HG03558 (cell line): ENCODE measurements at regions not wholly inside any gene's neighbourhood (a gene's known extent, or its start where the extent isn't known, plus 50 kb on each side); places are given as distances from the start of the nearest gene placed in this dataset.

Source experiments
- ATAC-seq: cut with Tn5 transposase; IDR thresholded peaks from one replicate; pipeline ENCODE4 v1.9.1; 2021; ENCODE audit warnings: moderate number of reproducible peaks; ENCODE audit not compliant: unreplicated experiment; ENCODE audit errors: extremely low read depth

- ATAC-seq = no peak
These were observed 530.4 kb upstream of the IGFBP7 start for GRCh38 chr4:57640391-57641100.

GRCh38 chr4:57639561-57640382 lies 529.6 kb upstream of the IGFBP7 start:
- ATAC-seq = no peak

DNA sequence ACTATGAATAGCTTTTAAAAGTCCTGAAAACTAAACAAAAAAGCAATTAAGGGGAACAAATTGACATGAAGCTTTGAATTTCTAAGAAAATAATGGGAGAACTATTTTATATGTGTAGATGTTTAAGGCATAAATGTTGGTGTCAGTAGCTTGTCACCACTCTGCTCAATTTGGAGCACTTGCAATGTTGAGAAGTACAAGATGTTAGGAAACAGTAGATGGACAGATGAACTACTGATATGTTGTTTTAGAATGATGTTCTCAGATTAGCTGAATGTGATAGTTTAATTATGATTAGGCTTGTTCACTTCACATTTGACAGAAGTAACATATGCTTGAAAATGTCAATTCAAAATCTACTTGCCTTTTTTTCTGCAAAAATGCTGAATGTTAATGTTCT lies 525.7 kb upstream of the IGFBP7 start:
- ATAC-seq = no peak

DNA sequence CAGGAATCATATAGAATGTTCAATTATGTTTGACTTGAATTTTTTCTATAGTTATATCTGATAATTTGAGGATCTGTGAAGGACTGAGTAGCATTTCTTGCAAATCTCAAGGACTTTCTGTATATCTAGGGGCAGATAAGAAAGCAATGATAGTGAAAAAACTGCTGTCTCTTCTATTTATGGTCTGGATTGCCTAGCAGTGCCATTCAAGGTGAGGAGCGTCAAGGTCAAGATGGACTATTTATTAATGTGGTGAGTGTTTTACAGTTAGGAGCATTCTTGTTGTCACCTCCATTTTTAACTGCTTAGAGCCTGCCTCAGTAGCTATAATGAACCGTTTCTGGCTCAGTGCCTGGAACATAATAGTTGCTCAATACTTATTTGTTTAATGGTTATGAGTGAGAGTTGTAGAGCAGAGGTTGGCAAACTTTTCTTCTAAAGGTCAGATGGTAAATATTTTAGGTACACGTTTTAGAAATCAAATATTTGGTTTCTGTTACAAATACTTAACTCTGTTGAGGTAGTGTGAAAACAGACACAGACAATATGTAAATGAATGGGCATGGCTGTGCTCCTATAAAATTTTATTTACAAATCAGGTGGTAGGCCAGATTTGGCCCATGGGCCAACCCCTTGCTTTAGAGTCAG lies 523.2 kb upstream of the IGFBP7 start:
- no peak for ATAC-seq

- ATAC-seq = no peak
These were observed 522.4 kb upstream of the IGFBP7 start for GRCh38 chr4:57632564-57632963.

GRCh38 chr4:57631147-57631546 lies 521.0 kb upstream of the IGFBP7 start:
- no peak for ATAC-seq

DNA sequence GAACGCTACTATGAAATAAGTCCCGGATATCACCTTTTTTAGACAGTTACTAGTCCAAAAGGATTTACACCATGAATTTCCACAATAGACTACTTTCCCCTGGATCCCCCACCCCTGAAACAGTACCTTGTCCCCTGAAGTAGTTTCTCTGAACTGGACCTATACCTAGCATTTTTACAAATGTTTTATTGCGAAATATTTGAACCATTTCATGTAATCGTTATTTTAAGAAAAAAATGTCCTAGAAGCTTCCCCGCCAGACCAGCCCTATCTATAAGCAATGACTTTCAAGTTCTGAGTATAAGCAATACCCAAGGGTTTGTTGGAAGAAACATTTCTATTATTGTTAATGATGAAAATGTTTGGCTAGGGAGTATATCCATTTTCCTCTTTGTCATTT lies 517.8 kb upstream of the IGFBP7 start:
- no peak for ATAC-seq

- ATAC-seq = no peak
These were observed 504.2 kb upstream of the IGFBP7 start for GRCh38 chr4:57614257-57614932.

GRCh38 chr4:57612279-57612678 lies 502.1 kb upstream of the IGFBP7 start:
- no peak for ATAC-seq

- no peak for ATAC-seq
These were observed 497.5 kb upstream of the IGFBP7 start for GRCh38 chr4:57607566-57608180.

GRCh38 chr4:57605376-57605775 lies 495.2 kb upstream of the IGFBP7 start:
- ATAC-seq = no peak

- ATAC-seq = no peak
These were observed 492.0 kb upstream of the IGFBP7 start for GRCh38 chr4:57602141-57602540.

- ATAC-seq = no peak
These were observed 480.9 kb upstream of the IGFBP7 start for GRCh38 chr4:57591073-57591472.

DNA sequence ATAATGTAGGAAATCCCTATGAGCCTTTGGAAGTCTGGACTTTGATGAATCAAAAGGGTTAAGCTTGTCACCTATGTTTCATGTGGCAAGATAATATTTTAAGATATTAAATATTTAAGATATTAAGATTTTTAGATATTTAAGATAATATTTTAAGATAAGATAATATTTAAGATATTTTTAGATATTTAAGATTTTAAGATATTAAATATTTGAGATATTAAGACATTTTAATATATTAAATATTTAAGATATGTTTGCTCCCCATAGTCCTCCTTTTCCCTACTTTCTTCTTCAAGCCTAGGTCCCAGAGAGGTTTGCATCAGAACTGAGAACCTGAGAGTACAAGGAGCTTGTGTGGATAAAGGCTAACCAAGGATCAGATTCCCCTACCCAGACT lies 478.4 kb upstream of the IGFBP7 start:
- no peak for ATAC-seq

DNA sequence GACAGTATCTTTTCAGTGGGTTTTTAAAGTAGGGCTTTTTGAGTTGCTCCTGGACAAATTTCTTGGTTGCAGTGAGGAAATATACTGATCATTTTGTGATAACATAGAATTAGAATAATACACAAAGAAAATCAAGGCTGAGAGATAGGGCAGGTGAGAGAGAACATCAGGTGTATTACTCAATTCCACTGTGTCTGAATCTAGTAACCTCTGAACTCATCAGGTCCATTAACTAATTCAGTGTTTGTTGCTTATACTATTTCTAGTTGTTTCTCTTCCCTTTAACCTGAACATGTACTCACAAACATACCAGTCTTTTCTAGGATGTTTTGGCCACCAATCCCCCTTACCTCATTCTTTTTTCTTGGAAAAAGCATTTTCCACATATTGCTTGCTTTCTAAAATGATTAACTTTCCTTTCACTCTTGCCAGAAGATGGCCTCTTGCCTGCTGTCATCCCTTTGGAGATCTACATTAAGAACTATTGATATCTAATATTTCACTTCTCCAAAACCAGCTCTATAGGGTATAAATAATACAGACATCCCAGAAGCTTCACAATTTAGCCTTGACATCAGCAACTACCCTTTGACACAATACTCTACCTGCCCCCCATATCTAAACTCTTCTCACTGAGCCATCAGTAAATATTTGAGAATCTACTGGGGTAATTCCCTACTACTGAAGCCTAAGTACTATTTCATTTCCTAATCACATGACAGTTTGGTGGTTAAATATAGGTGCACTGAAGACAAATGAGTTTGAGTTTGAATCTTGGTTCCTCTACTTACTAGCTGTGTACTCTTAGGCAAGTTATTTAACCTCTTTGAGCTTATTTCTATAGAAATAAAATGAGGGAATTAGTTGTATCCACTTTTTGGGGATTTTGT lies 470.8 kb upstream of the IGFBP7 start:
- ATAC-seq = no peak

GRCh38 chr4:57575426-57575825 lies 465.2 kb upstream of the IGFBP7 start:
- ATAC-seq = no peak

DNA sequence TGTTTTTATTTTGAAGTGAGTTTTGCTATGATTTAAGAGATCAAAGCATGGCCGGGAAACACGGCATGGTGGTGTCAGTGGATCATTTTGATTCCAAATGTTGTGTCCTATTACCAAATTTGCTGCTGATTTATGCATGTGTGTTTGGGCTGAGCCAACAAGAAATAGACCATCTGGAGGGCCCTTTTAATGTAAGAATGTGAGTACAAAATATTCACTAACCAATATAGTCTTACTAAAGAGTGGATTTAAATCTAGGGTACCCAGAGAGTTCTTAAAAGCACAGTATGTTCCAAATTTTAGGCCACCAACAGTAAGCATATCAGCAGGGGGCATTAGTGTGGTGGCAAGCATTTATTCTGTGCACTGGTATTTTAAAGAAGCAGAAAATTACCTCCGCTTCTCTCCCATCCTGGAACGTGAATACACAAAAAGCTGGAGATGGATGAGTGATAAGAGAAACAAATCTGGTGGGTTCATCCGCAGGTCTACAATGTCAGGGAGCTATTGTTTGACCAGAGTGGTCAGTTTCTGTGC lies 444.4 kb upstream of the IGFBP7 start:
- no peak for ATAC-seq

GRCh38 chr4:57553728-57554127 lies 443.5 kb upstream of the IGFBP7 start:
- no peak for ATAC-seq

- no peak for ATAC-seq
These were observed 440.0 kb upstream of the IGFBP7 start for GRCh38 chr4:57550198-57550597.
